GOT3 (cell line): ENCODE measurements at regions not wholly inside any gene's neighbourhood (a gene's known extent, or its start where the extent isn't known, plus 50 kb on each side); places are given as distances from the start of the nearest gene placed in this dataset.
"Not testable (repeated sequence)": the region's sequence is repeated elsewhere in the genome, so short reads cannot be mapped to it uniquely, and the experiment has no call there.

Experiments
- DNase-seq: peaks from one replicate; lab custom pipeline; 2025; ENCODE audit warnings: mixed read lengths; lab: John Stamatoyannopoulos, UW

DNA sequence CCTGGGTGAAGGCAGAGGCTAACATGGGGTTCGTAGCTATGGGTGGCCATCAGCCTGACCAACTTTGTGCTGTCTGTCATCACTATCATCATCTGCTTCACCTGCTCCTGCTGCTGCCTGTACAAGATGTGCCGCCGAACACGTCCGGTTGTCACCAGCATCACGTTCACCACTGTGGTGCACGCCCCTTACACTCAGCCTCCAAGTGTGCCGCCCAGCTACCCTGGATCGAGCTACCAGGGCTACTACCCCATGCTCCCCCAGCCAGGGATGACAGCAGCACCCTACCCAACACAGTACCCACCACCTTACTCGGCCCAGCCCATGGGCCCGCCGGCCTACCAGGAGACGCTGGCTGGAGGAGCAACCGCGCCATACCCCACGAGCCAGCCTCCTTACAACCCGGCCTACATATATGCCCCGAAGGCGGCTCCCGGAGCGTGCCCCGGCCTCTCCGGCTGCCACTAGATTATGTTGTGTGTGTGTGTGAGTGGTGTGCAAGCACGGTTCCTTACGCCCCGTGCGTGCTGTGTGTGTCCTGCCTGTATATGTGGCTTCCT is 213.4 kb upstream of the XIST start:
- no peak for DNase-seq

GRCh38 chrX:74063426-74064155 is 211.1 kb upstream of the XIST start:
- no peak for DNase-seq

DNA sequence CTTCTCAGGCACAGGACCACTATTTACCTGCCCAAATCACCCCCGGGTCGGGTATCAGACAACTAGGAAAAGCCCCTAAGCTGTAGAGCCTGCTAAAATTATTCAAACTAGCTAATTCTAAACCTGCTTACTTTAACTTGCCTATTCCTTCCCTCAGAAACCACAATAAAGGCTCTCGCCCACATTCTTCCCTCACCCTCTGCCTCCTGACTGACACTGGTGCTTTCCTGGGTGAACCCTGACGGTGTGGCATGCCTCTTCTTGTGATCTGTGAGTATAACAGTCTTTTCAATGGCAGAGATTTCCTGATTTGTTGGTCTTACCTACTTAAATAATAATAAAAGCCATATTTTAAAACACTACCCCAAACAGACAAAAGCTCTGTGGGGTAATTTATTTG is 209.4 kb upstream of the XIST start:
- no peak for DNase-seq

DNA sequence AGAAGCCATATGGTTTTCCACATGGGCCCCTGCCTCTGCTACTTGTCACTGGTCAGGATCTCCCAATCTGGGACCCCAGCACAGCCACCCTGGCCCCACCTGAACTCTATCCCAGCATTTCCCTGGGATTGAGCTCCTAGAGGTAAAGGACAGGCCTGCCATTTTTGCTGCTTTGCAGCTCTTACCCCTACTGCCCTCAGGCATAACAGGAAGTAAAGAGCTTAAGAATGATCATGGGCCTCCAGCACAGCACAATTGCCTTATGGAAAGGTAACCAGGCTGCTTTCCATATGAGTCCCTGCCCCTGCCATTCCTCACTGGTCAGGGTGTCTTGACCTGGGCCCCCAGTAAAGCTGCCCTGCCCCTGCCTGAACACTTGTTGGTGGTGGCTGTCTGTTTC is 196.6 kb upstream of the XIST start:
- DNase-seq = no peak

GRCh38 chrX:74034066-74034465 is 181.6 kb upstream of the XIST start:
- DNase-seq = not testable (repeated sequence)

- DNase-seq = not testable (repeated sequence)
These were observed 179.0 kb upstream of the XIST start for GRCh38 chrX:74031527-74031926.

DNA sequence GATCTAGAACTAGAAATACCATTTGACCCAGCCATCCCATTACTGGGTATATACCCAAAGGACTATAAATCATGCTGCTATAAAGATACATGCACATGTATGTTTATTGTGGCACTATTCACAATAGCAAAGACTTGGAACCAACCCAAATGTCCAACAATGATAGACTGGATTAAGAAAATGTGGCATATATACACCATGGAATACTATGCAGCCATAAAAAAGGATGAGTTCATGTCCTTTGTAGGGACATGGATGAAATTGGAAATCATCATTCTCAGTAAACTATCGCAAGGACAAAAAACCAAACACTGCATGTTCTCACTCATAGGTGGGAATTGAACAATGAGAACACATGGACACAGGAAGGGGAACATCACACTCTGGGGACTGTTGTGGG is 178.3 kb upstream of the XIST start:
- not testable (repeated sequence) for DNase-seq

GRCh38 chrX:74025145-74025544 is 172.6 kb upstream of the XIST start:
- not testable (repeated sequence) for DNase-seq

DNA sequence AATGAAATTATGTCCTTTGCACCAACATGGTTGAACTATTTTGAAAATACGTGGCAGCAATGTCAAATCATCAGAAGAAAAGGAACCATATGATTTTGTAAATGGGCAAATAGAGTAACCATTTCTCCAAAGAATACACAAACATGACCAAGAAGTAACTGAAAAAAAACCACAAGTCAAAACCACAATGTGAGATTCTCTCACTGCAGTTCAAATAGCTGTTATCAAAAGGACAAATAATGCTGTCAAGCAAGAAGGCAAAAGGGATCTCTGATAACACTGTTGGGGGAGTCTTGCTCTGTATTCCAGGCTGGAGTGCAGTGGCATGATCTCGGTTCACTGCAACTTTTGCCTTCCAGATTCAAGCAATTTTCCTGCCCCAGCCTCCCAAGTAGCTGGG is 170.7 kb upstream of the XIST start:
- DNase-seq = no peak

GRCh38 chrX:74018253-74018652 is 165.7 kb upstream of the XIST start:
- no peak for DNase-seq

- DNase-seq = peak; percentile 1
These were observed 163.0 kb upstream of the XIST start for GRCh38 chrX:74015379-74016019.

DNA sequence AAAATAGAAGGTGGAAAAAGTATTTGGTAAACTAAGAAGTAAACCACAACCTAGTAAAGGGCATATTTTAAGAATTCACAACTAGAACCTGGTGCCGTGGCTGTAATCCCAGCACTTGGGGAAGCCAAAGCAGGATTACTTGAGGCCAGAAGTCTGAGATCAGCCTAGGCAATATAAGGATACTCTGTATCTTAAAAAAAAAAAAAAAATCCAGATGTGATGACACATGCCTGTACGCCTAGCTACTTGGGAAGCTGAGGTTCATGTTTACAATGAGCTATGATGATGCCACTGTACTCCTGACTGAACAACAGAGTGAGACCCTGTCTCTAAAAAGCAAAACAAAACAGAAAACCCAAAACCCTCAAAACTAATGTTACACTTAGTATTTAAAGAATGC is 156.5 kb upstream of the XIST start:
- no peak for DNase-seq

- no peak for DNase-seq
These were observed 139.5 kb upstream of the XIST start for GRCh38 chrX:73992019-73992418.

GRCh38 chrX:73987166-73987565 is 134.7 kb upstream of the XIST start:
- no peak for DNase-seq

DNA sequence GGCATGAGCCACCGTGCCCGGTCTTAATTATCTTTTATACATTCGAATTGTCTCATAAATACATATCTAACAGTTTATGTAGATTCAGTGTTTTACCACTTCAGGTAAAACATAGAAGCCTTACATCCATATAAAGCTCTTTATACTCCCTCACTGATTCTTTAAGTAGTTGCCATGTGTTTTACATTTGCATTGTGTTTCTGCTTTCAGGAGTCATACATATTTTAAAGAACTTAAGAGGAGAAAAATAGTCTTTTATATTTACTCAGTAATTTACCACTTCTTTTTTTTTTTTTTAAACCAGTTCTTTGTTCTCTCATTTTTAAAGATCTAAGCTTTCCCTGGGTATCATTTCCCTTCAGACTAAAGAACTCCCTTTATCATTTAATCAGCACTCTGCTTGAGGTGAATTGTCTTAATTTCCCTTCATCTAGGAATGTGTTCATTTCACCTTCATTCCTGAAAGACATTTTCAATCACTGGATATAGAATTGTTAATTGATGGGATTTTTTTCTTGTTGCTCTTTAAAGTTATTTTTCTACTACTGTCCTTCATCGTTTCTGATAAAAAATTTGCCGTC is 127.1 kb upstream of the XIST start:
- DNase-seq = no peak

GRCh38 chrX:73977542-73978169 is 125.1 kb upstream of the XIST start:
- DNase-seq = no peak

DNA sequence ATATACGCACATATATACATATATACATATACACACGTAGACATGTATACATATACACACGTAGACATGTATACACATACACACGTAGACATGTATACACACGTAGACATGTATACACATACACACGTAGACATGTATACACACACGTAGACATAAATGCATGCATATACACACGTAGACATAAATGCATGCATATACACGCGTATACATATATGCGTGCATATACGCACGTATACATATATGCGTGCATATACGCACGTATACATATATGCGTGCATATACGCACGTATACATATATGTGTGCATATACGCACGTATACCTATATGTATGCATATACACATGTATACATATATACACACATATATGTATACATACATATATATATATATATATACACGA is 114.9 kb upstream of the XIST start:
- not testable (repeated sequence) for DNase-seq

- DNase-seq = no peak
These were observed 113.3 kb upstream of the XIST start for GRCh38 chrX:73965833-73966232.

DNA sequence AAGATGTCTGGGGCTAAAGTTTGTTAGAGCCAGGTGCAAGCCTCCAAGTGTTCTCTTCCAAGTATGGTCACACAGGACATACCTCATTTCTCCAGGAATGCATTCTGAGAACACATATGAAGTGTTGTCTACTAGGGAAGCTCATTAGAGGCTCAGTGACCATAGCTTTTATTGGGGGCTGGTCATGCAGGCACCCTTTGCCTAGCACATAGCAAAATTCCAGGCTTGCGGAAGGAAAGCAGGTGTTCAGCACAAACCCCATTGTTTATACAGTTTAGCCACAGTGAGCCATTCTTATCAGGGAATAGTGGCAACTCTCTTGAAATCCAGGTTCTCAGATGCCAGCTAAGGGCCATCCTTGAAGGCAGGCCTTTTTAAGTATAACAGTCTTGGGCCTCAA is 112.1 kb upstream of the XIST start:
- no peak for DNase-seq

GRCh38 chrX:73963682-73964081 is 111.2 kb upstream of the XIST start:
- DNase-seq = no peak

GRCh38 chrX:73962948-73963347 is 110.4 kb upstream of the XIST start:
- no peak for DNase-seq

DNA sequence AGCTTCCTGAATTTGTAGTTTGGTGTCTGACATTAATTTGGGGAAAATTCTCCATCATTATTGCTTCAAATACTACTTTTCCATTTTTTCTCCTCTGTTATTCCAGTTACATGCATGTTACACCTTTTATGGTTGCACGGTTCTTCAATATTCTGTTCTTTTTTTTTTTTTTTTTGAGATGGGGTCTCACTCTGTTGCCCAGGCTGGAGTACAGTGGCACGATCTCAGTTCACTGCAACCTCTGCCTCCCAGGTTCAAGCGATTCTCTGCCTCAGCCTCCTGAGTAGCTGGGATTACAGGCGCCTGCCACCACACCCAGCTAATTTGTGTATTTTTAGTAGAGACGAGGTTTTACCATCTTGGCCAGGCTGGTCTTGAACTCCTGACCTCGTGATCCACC is 109.4 kb upstream of the XIST start:
- not testable (repeated sequence) for DNase-seq

GRCh38 chrX:73944563-73944908 is 92.0 kb upstream of the XIST start:
- no peak for DNase-seq
